ENCODE measurements at regions not wholly inside any gene's neighbourhood (a gene's known extent, or its start where the extent isn't known, plus 50 kb on each side); places are given as distances from the start of the nearest gene placed in this dataset.
"Not testable (repeated sequence)": the region's sequence is repeated elsewhere in the genome, so short reads cannot be mapped to it uniquely, and the experiment has no call there.

DNA sequence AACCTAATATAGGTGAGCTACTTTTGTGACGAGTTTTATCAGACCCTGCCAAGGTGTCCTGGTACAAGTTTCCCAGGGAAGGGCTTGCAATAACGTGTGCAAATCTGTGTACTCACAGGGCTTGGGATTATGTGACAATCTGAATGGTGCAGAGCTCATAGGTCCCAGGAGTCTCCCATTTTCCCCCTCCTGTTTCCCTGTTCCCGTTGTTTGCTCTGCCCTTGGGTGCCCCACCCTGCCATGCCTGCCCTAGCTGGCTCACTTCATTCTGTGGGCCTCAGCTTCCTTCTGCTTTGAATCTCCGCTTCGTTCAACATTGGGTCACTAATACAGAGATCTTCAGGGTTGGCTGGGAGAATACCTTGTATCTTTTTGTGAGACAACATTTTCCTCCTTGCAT is 90.3 kb upstream of the HPF1 start:
- Histone ChIP-seq H3K9me3 (no peaks in the 10 kb centered on the region), H3K36me3 (no peaks in the 10 kb centered on the region), H3K27me3 (no peaks in the 10 kb centered on the region), H3K4me3 (no peak overlapping the region), H3K27ac (no peak overlapping the region), H3K4me1 (no peaks in the 10 kb centered on the region)
- TF ChIP-seq, protein P1, sequence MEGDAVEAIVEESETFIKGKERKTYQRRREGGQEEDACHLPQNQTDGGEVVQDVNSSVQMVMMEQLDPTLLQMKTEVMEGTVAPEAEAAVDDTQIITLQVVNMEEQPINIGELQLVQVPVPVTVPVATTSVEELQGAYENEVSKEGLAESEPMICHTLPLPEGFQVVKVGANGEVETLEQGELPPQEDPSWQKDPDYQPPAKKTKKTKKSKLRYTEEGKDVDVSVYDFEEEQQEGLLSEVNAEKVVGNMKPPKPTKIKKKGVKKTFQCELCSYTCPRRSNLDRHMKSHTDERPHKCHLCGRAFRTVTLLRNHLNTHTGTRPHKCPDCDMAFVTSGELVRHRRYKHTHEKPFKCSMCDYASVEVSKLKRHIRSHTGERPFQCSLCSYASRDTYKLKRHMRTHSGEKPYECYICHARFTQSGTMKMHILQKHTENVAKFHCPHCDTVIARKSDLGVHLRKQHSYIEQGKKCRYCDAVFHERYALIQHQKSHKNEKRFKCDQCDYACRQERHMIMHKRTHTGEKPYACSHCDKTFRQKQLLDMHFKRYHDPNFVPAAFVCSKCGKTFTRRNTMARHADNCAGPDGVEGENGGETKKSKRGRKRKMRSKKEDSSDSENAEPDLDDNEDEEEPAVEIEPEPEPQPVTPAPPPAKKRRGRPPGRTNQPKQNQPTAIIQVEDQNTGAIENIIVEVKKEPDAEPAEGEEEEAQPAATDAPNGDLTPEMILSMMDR (IDR thresholded peaks at IDR 0.05), result no peak
- intact Hi-C loops (cut with DNase I; ENCODE audit: low total_unique reads), result no loop called here
- DNase-seq, result no peak

DNA sequence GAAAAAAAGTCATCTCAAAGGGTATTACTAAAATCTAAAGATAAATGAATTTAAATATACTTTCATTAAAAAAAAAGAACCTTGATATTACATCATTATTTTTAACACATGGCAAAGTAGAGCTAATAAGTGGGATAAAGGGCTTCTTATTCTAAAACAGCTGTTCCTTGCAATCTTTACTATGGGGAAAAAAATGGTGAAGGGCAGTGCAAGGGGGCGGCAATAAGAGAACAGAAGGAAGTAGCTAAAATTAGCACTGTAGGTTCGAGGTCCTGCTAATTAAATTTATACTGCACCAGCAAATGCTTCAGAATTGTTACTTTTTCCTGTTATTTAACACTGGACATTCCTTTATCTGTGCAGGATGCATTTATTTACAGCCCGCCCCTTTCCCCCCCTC is 89.4 kb upstream of the HPF1 start:
- Histone ChIP-seq H3K27ac (no peak overlapping the region), H3K36me3 (no peaks in the 10 kb centered on the region), H3K9me3 (no peaks in the 10 kb centered on the region), H3K4me3 (no peak overlapping the region), H3K27me3 (no peaks in the 10 kb centered on the region), H3K4me1 (no peaks in the 10 kb centered on the region)
- no peak for DNase-seq
- intact Hi-C loops (cut with DNase I; ENCODE audit: low total_unique reads), result no loop called here
- TF ChIP-seq, protein P1 (IDR thresholded peaks at IDR 0.05), result no peak

DNA sequence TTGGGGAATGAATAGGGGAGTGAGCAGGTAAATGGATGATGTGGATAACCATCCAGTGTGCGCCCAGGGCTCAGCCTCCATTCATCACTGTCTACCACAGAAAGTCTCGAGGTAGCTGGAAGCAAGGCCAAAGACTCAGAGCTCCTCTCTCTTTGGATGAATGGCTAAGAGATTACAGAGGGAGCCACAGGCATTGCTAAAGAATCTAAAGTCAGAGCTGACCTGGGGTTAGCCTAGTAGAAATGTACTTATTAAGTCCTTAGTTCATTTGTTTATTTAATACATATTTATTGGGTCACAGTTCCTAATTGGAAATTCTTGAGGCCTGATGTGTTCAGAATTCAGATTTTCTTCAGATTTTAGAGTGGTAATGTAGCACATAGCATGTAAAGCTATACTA is 88.7 kb upstream of the HPF1 start:
- no peak for DNase-seq
- TF ChIP-seq, protein P1 (IDR thresholded peaks at IDR 0.05), result no peak
- H3K36me3 ChIP-seq, result no peaks in the 10 kb centered on the region
- H3K27me3 ChIP-seq, result no peaks in the 10 kb centered on the region
- H3K4me1 ChIP-seq, result no peaks in the 10 kb centered on the region
- no peak overlapping the region for H3K27ac ChIP-seq
- no peak overlapping the region for H3K4me3 ChIP-seq
- intact Hi-C loops (cut with DNase I; ENCODE audit: low total_unique reads), result no loop called here
- H3K9me3 ChIP-seq, result no peaks in the 10 kb centered on the region

DNA sequence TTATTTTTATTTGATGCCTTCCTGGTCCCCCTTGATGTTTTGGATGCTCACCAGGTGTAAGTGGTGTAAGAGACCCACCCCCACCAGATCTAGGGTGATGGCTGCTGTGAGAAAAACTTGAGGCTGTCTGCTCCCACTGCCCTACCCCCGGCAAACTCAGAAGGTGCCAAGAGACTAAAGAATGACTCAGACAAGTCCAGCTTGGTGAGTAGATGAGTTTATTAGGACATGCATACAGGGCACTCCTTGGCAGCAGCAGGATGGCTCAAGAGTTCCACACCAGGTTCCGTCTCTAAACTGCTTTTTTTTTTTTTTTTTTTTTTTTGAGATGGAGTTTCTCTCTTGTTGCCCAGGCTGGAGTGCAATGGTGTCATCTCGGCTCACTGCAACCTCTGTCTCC is 84.0 kb upstream of the HPF1 start:
- no peaks in the 10 kb centered on the region for H3K36me3 ChIP-seq
- H3K27ac ChIP-seq, result no peak overlapping the region
- H3K4me3 ChIP-seq, result no peak overlapping the region
- intact Hi-C loops (cut with DNase I; ENCODE audit: low total_unique reads), result no loop called here
- no peaks in the 10 kb centered on the region for H3K9me3 ChIP-seq
- H3K4me1 ChIP-seq, result no peaks in the 10 kb centered on the region
- H3K27me3 ChIP-seq, result no peaks in the 10 kb centered on the region
- DNase-seq, result no peak
- TF ChIP-seq, protein P1 (IDR thresholded peaks at IDR 0.05), result no peak

DNA sequence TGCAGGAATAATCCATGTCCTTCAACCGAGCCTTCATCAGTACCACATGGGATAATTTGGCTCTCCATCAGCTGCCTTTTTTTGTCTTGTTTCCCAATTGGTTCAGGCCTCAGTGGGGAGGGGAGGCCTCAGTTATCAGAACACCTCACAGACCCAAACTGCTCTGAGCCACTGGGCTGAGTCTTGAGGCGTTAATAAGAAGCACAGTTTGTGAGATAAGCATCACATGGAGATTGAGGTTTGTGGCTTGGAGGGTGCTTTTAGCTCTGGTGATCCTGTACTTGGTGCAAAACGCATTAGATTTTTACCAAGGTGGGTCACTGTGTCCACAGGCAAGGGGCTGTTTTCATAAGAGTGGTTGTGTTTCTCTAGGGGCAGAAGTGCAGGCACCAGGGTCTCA is 82.8 kb upstream of the HPF1 start:
- DNase-seq, result no peak
- TF ChIP-seq, protein P1 (IDR thresholded peaks at IDR 0.05), result no peak
- Histone ChIP-seq H3K27me3 (no peaks in the 10 kb centered on the region), H3K4me1 (no peaks in the 10 kb centered on the region), H3K27ac (no peak overlapping the region), H3K9me3 (no peaks in the 10 kb centered on the region), H3K36me3 (no peaks in the 10 kb centered on the region), H3K4me3 (no peak overlapping the region)
- intact Hi-C loops (cut with DNase I; ENCODE audit: low total_unique reads), result no loop called here

DNA sequence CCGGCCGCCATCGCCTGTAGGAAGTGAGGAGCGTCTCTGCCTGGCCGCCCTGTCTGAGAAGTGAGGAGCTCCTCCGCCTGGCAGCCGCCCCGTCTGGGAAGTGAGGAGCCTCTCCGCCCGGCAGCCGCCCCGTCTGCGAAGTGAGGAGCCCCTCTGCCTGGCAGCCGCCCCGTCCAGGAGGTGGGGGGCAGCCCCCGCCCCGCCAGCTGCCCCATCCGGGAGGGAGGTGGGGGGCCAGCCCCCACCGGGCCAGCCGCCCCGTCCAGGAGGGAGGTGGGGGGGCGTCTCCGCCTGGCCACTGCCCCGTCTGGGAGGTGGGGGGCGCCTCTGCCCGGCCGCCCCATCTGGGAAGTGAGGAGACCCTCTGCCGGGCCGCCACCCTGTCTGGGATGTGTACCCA is 70.6 kb upstream of the HPF1 start:
- H3K4me3 ChIP-seq; DNase-seq; intact Hi-C loops (cut with DNase I; ENCODE audit: low total_unique reads): not testable (repeated sequence)

More for the DNA sequence above, 70.6 kb upstream of the HPF1 start:
- not testable (repeated sequence) for H3K27me3 ChIP-seq, H3K27ac ChIP-seq, H3K36me3 ChIP-seq, H3K4me1 ChIP-seq, H3K9me3 ChIP-seq
